IMR-90 (cell line): ENCODE measurements at regions not wholly inside any gene's neighbourhood (a gene's known extent, or its start where the extent isn't known, plus 50 kb on each side); places are given as distances from the start of the nearest gene placed in this dataset.

Experiments
- ATAC-seq: fragments of 200-7000 bp; cut with Tn5 transposase; 2 replicates; pipeline ENCODE4 v1.9.1; 2020; ENCODE audit warnings: low read depth, mild to moderate bottlenecking, moderate library complexity
- BruUV-seq: library from RNA; stranded (reverse); fragments of 400-500 nt; replicated peaks from 2 replicates; lab custom pipeline; 2021; lab: Mats Ljungman, UMichigan
- CTCF ChIA-PET: fragments of 300-600 bp; formaldehyde crosslinking; extraction: SDS; loops from one replicate; lab custom pipeline; 2021; ENCODE audit warnings: antibody characterized with exemption; lab: Yijun Ruan, JAX
- POLR2A ChIA-PET: fragments of 300-600 bp; sonication (Branson Sonifier 250); formaldehyde crosslinking; loops from one replicate; lab custom pipeline; 2022; ENCODE audit warnings: antibody characterized with exemption; ENCODE audit not compliant: unreplicated experiment; lab: Charles Lee
- DNase-seq: peaks from one replicate; pipeline ENCODE4 v3.0.0; 2013
- H2AFZ ChIP-seq: replicated peaks from 2 replicates; pipeline ENCODE3; 2013; ENCODE audit warnings: low read length, mild to moderate bottlenecking; ENCODE audit not compliant: poor library complexity
- H2AK5ac ChIP-seq: 2 replicates; pipeline ENCODE4 v1.6.1; 2013; ENCODE audit warnings: low read depth, low read length, inconsistent platforms
- H2AK9ac ChIP-seq: replicated peaks from 2 replicates; pipeline ENCODE3; 2013; ENCODE audit warnings: mild to moderate bottlenecking, low read depth, low read length, moderate library complexity; ENCODE audit not compliant: poor library complexity
- H2BK120ac ChIP-seq: 2 replicates; pipeline ENCODE4 v1.6.1; 2013; ENCODE audit warnings: low read depth, low read length, inconsistent platforms
- H2BK15ac ChIP-seq: 3 replicates; pipeline ENCODE4 v1.6.1; 2013; ENCODE audit warnings: low read depth, low read length, inconsistent platforms
- H2BK20ac ChIP-seq: 2 replicates; pipeline ENCODE4 v1.6.1; 2013; ENCODE audit warnings: low read depth, mild to moderate bottlenecking, inconsistent platforms, low read length, moderate library complexity
- H2BK5ac ChIP-seq: 2 replicates; pipeline ENCODE4 v1.6.1; 2013; ENCODE audit warnings: mild to moderate bottlenecking, low read depth, low read length, inconsistent platforms; ENCODE audit not compliant: poor library complexity, severe bottlenecking
- H3K14ac ChIP-seq: replicated peaks from 2 replicates; pipeline ENCODE4 v1.6.1; 2013; ENCODE audit warnings: low read depth, low read length, inconsistent platforms
- H3K18ac ChIP-seq: 2 replicates; pipeline ENCODE4 v1.6.1; 2013; ENCODE audit warnings: low read depth, low read length, control low read depth
- H3K23ac ChIP-seq: 2 replicates; pipeline ENCODE4 v1.6.1; 2013; ENCODE audit warnings: low read depth, low read length, inconsistent platforms
- H3K27ac ChIP-seq: 2 replicates; pipeline ENCODE4 v1.5.1; 2013; ENCODE audit warnings: mild to moderate bottlenecking, control low read depth, low read length; ENCODE audit not compliant: insufficient read depth
- H3K27me3 ChIP-seq: 2 replicates; pipeline ENCODE4 v1.6.1; 2013; ENCODE audit warnings: low read length; ENCODE audit not compliant: control insufficient read depth, insufficient read depth
- H3K36me3 ChIP-seq: 2 replicates; pipeline ENCODE4 v1.6.1; 2013; ENCODE audit warnings: low read length, mixed read lengths; ENCODE audit not compliant: control insufficient read depth, insufficient read depth
- H3K4ac ChIP-seq: 2 replicates; pipeline ENCODE4 v1.6.1; 2013; ENCODE audit warnings: low read depth, low read length, inconsistent platforms
- H3K4me1 ChIP-seq: 2 replicates; pipeline ENCODE4 v1.6.1; 2013; ENCODE audit warnings: low read length, mixed read lengths; ENCODE audit not compliant: control insufficient read depth, insufficient read depth
- H3K4me2 ChIP-seq: 2 replicates; pipeline ENCODE4 v1.6.1; 2013; ENCODE audit warnings: low read depth, mild to moderate bottlenecking, control low read depth, low read length, moderate library complexity
- H3K4me3 ChIP-seq: 2 replicates; pipeline ENCODE4 v1.5.1; 2013; ENCODE audit warnings: low read depth, mild to moderate bottlenecking, control low read depth, low read length, moderate library complexity; ENCODE audit not compliant: insufficient read depth
- H3K56ac ChIP-seq: 2 replicates; pipeline ENCODE4 v1.6.1; 2013; ENCODE audit warnings: low read length, inconsistent platforms; ENCODE audit not compliant: insufficient read depth; ENCODE audit errors: extremely low read depth
- H3K79me1 ChIP-seq, 2 experiments: 2 replicates each; pipeline ENCODE4 v1.6.1; 2013; ENCODE audit warnings: low read length in 2 of 2, inconsistent platforms in 1 of 2, low read depth in 1 of 2
- H3K9ac ChIP-seq: 2 replicates; pipeline ENCODE4 v1.6.1; 2013; ENCODE audit warnings: low read depth, low read length, control low read depth
- H3K9me1 ChIP-seq: 2 replicates; pipeline ENCODE4 v1.6.1; 2013; ENCODE audit warnings: low read length, inconsistent platforms; ENCODE audit not compliant: insufficient read depth
- H3K9me3 ChIP-seq: 2 replicates; pipeline ENCODE4 v1.6.1; 2013; ENCODE audit warnings: low read length; ENCODE audit not compliant: control insufficient read depth, insufficient read depth
- H4K20me1 ChIP-seq: 2 replicates; pipeline ENCODE4 v1.6.1; 2013; ENCODE audit warnings: low read length, inconsistent platforms; ENCODE audit not compliant: insufficient read depth
- H4K5ac ChIP-seq: 2 replicates; pipeline ENCODE4 v1.6.1; 2013; ENCODE audit warnings: mild to moderate bottlenecking, low read depth, low read length, control low read depth
- H4K8ac ChIP-seq, 2 experiments: 2 replicates each; pipeline ENCODE4 v1.6.1; 2013; ENCODE audit warnings: low read depth in 2 of 2, low read length in 2 of 2, control low read depth in 1 of 2, inconsistent platforms in 1 of 2
- H4K91ac ChIP-seq: 2 replicates; pipeline ENCODE4 v1.6.1; 2013; ENCODE audit warnings: low read depth, low read length, inconsistent platforms; ENCODE audit not compliant: insufficient read depth
- RCOR1 ChIP-seq: IDR thresholded peaks from 2 replicates; pipeline ENCODE4 v1.6.1; 2012; ENCODE audit warnings: mild to moderate bottlenecking, low read length, improper control_type of control experiment; ENCODE audit not compliant: insufficient replicate concordance
- SMC3 ChIP-seq: fragments of 150-350 bp; IDR thresholded peaks from 2 replicates; pipeline ENCODE4 v1.6.1; 2016; ENCODE audit warnings: low read depth, mild to moderate bottlenecking, antibody characterized with exemption, low read length, moderate library complexity
- WGBS, 2 experiments: methylation state at CpG; one replicate each; pipeline versions ENCODE4 v1.1.5 to v1.1.7; 2013; ENCODE audit warnings: missing lambda C conversion rate in 2 of 2; ENCODE audit not compliant: insufficient read length in 1 of 2; ENCODE audit errors: extremely low coverage in 2 of 2; 5-methylcytosine and 5-hydroxymethylcytosine counted together
- dilution Hi-C: fragments of 300-500 bp; cut with HindIII; formaldehyde crosslinking; loops from one replicate; pipeline ENCODE4 v1.14.3; 2018; ENCODE audit warnings: low sequenced_read_pairs; ENCODE audit not compliant: unreplicated experiment
- in situ Hi-C: fragments of 300-500 bp; cut with MboI; formaldehyde crosslinking; loops from 3 replicates; pipeline ENCODE4 v1.14.3; 2019; ENCODE audit warnings: low sequenced_read_pairs, inconsistent platforms, mixed read lengths
- intact Hi-C: fragments of 100-400 bp; cut with micrococcal nuclease; formaldehyde crosslinking; loops from 2 replicates; pipeline ENCODE4 v1.10.0; 2022
- TF ChIP-seq, protein P1 (sequence below): fragments of 150-350 bp; IDR thresholded peaks from 2 replicates; pipeline ENCODE4 v1.6.1; 2017; ENCODE audit warnings: mild to moderate bottlenecking, antibody characterized with exemption, low read length, low read depth

DNA sequence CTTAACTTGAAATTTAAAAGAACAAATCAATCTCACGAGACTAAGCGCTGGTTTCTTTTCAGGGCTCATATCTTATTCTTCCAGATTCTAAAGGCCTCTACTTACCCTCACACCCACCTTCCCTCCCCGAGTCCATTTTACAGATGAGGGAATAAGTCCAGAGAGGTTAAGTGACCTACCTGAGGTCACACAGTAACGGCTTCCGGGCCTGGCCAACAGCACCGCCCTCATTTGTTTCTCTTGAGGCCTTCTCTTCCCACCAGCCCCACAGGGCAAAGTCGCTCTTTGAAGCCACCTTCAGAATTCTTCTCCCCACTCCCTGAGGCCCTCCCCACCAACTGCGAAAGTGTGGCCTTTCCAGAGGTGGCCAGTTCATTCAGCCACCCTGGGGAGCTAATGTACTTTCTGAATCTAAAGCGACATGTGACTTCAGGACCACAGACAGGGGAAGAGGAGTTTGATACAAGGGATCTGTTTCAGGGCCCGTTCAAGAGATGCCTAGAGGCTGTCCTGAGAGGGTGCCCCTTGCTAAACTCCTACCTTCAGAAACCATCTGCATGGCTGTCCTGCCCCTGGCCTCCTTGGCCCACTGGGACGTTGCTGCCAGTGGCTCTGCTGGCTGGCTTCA is 275.3 kb downstream of the HAUS1 start:
- Histone ChIP-seq H3K4ac (no peak overlapping the region), H4K8ac (no peak overlapping the region), H4K91ac (no peak overlapping the region), H2BK15ac (no peak overlapping the region), H2BK20ac (no peak overlapping the region), H4K20me1 (no peaks in the 10 kb centered on the region), H2BK5ac (no peak overlapping the region), H3K4me3 (no peak overlapping the region), H2BK120ac (no peak overlapping the region), H3K27me3 (no peaks in the 10 kb centered on the region; the same call in 1 of the 2 replicates), H3K4me1 (no peaks in the 10 kb centered on the region), H3K9me3 (no peaks in the 10 kb centered on the region), H4K5ac (no peak overlapping the region), H3K18ac (no peak overlapping the region), H3K27ac (no peak overlapping the region), H3K4me2 (no peak overlapping the region), H3K36me3 (no peaks in the 10 kb centered on the region), H2AFZ (no peak overlapping the region), H3K9ac (no peak overlapping the region), H2AK5ac (no peak overlapping the region), H2AK9ac (no peak overlapping the region), H3K14ac (no peak overlapping the region), H3K56ac (no peak overlapping the region), H3K23ac (no peak overlapping the region), H3K9me1 (no peaks in the 10 kb centered on the region), H3K79me1 (no peaks in the 10 kb centered on the region)
- no peak for TF ChIP-seq SMC3
- TF ChIP-seq, protein P1, sequence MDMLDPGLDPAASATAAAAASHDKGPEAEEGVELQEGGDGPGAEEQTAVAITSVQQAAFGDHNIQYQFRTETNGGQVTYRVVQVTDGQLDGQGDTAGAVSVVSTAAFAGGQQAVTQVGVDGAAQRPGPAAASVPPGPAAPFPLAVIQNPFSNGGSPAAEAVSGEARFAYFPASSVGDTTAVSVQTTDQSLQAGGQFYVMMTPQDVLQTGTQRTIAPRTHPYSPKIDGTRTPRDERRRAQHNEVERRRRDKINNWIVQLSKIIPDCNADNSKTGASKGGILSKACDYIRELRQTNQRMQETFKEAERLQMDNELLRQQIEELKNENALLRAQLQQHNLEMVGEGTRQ: no peak
- no peak for TF ChIP-seq RCOR1
- intact Hi-C loops (no loop called here), dilution Hi-C loops (no loop called here), in situ Hi-C loops (no loop called here)
- no CpG with 5 or more reads among the region's 11 CpGs for WGBS, 2 experiments
- no peak for DNase-seq
- POLR2A ChIA-PET: no interaction called here
- ATAC-seq: no peak
- CTCF ChIA-PET: no interaction called here
- BruUV-seq: no TSS peak
